ENCODE measurements at regions not wholly inside any gene's neighbourhood (a gene's known extent, or its start where the extent isn't known, plus 50 kb on each side); places are given as distances from the start of the nearest gene placed in this dataset.

GRCh38 chr11:80632156-80632555 lies 1191.3 kb upstream of the TENM4 start:
- no peak for TF ChIP-seq TAF1 (IDR thresholded peaks at IDR 0.05; ENCODE audit: low read depth)
- no peak for TF ChIP-seq ZBTB7A (IDR thresholded peaks at IDR 0.05; ENCODE audit: low read depth)
- TF ChIP-seq YY1 (IDR thresholded peaks at IDR 0.05; ENCODE audit: low read depth) = no peak
- no peak for TF ChIP-seq RAD21 (IDR thresholded peaks at IDR 0.05; ENCODE audit: low read depth)
- no peak for TF ChIP-seq TCF12 (IDR thresholded peaks at IDR 0.05; ENCODE audit: low read depth)
- TF ChIP-seq EGR1 (IDR thresholded peaks at IDR 0.05) = no peak
- TF ChIP-seq TEAD4 (IDR thresholded peaks at IDR 0.05) = no peak
- TF ChIP-seq EP300 (IDR thresholded peaks at IDR 0.05; ENCODE audit: borderline replicate concordance) = no peak

Measured in Ishikawa (cell line).